OCI-LY1 (cell line): ENCODE measurements at regions not wholly inside any gene's neighbourhood (a gene's known extent, or its start where the extent isn't known, plus 50 kb on each side); places are given as distances from the start of the nearest gene placed in this dataset.
"Not testable (repeated sequence)": the region's sequence is repeated elsewhere in the genome, so short reads cannot be mapped to it uniquely, and the experiment has no call there.

Experiments
- H2AFZ ChIP-seq: fragments of 200-600 bp; sonication (generic), shearing (Covaris generic); 2 replicates; pipeline ENCODE4 v1.6.0; 2014; ENCODE audit warnings: antibody characterized with exemption, mild to moderate bottlenecking, low read length
- H3F3A ChIP-seq: fragments of 200-600 bp; sonication (generic), shearing (Covaris generic); 2 replicates; pipeline ENCODE4 v1.6.0; 2014; ENCODE audit warnings: mild to moderate bottlenecking, antibody characterized with exemption, low read length, moderate library complexity; ENCODE audit not compliant: insufficient read depth
- H3K27ac ChIP-seq: fragments of 200-600 bp; sonication (generic); 2 replicates; pipeline ENCODE4 v1.5.1; 2014; ENCODE audit warnings: low read length, mixed run types, mild to moderate bottlenecking, low read depth; ENCODE audit not compliant: poor library complexity, severe bottlenecking
- H3K27me3 ChIP-seq: fragments of 200-600 bp; sonication (generic); 2 replicates; pipeline ENCODE4 v1.6.0; 2014; ENCODE audit warnings: antibody characterized with exemption, mild to moderate bottlenecking, low read length, moderate library complexity; ENCODE audit not compliant: insufficient read depth
- H3K36me3 ChIP-seq: fragments of 200-600 bp; sonication (generic); 2 replicates; pipeline ENCODE4 v1.6.1; 2014; ENCODE audit warnings: mild to moderate bottlenecking, antibody characterized with exemption, low read length, moderate library complexity, mixed read lengths; ENCODE audit not compliant: insufficient read depth
- H3K4me1 ChIP-seq: fragments of 200-600 bp; sonication (generic); 2 replicates; pipeline ENCODE4 v1.5.1; 2014; ENCODE audit warnings: mild to moderate bottlenecking, low read length, moderate library complexity; ENCODE audit not compliant: insufficient read depth, severe bottlenecking
- H3K4me2 ChIP-seq: fragments of 200-600 bp; sonication (generic), shearing (Covaris generic); 2 replicates; pipeline ENCODE4 v1.6.1; 2014; ENCODE audit warnings: low read length
- H3K4me3 ChIP-seq: fragments of 200-600 bp; sonication (generic); 2 replicates; pipeline ENCODE4 v1.5.1; 2014; ENCODE audit warnings: low read length, low read depth, mild to moderate bottlenecking, mixed read lengths; ENCODE audit not compliant: poor library complexity, severe bottlenecking
- H3K79me2 ChIP-seq: fragments of 200-600 bp; shearing (Covaris generic); 2 replicates; pipeline ENCODE4 v1.6.1; 2016; ENCODE audit warnings: mixed run types, low read length, mixed read lengths; ENCODE audit not compliant: insufficient read depth
- H3K9ac ChIP-seq: fragments of 200-600 bp; sonication (generic), shearing (Covaris generic); 2 replicates; pipeline ENCODE4 v1.6.1; 2014; ENCODE audit warnings: mild to moderate bottlenecking, low read length, mixed read lengths
- H3K9me2 ChIP-seq: fragments of 200-600 bp; sonication (generic), shearing (Covaris generic); 2 replicates; pipeline ENCODE4 v1.6.1; 2014; ENCODE audit warnings: low read depth, mild to moderate bottlenecking, low read length, mixed read lengths
- H3K9me3 ChIP-seq: fragments of 200-600 bp; shearing (Covaris generic); 2 replicates; pipeline ENCODE4 v1.6.1; 2014; ENCODE audit warnings: low read length, mixed read lengths
- H4K20me1 ChIP-seq: fragments of 200-600 bp; sonication (generic), shearing (Covaris generic); 2 replicates; pipeline ENCODE4 v1.6.0; 2016; ENCODE audit warnings: mild to moderate bottlenecking, low read length; ENCODE audit not compliant: insufficient read depth
- EZH2 ChIP-seq: fragments of 200-600 bp; sonication (generic), shearing (Covaris generic); IDR thresholded peaks from 2 replicates; pipeline ENCODE4 v1.8.0; 2017; ENCODE audit warnings: borderline replicate concordance, mixed run types, mild to moderate bottlenecking, antibody characterized with exemption, low read length, moderate library complexity, mixed read lengths
- TF ChIP-seq, protein P1 (sequence below): fragments of 200-600 bp; sonication (generic), shearing (Covaris generic); IDR thresholded peaks from 2 replicates; pipeline ENCODE4 v1.5.1; 2017; ENCODE audit warnings: mild to moderate bottlenecking, antibody characterized with exemption, low read length, moderate library complexity, mixed read lengths

DNA sequence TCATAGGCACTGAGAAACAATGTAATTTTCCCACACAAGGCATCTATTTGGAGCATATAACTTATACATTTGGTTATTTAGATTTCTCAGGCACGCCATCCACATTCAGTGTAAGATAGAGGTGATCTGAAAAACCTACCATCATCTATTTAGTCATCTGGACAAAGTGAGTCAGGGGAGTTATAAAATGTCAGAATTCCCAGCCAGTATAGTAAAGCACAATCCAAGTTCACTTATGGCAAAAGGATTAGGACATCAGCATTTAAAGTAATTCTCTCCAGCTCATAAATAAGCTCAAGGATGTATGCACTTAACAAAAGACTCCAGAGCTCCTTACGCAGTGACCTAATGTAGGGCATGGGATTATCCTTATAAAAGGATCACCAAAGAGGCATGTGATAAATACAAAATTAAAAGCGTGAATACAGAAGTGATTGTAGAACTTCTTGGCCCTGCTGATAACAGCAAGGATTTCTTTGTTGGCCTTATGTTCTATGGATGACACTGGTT is 65.3 kb upstream of the DCLK2 start:
- no peaks in the 10 kb centered on the region for H3K79me2 ChIP-seq
- no peaks in the 10 kb centered on the region for H4K20me1 ChIP-seq
- H3K9me3 ChIP-seq: no peaks in the 10 kb centered on the region
- H3K27me3 ChIP-seq: no peaks in the 10 kb centered on the region
- H3K4me1 ChIP-seq: no peaks in the 10 kb centered on the region
- no peaks in the 10 kb centered on the region for H3K9me2 ChIP-seq
- TF ChIP-seq EZH2: no peak
- TF ChIP-seq, protein P1, sequence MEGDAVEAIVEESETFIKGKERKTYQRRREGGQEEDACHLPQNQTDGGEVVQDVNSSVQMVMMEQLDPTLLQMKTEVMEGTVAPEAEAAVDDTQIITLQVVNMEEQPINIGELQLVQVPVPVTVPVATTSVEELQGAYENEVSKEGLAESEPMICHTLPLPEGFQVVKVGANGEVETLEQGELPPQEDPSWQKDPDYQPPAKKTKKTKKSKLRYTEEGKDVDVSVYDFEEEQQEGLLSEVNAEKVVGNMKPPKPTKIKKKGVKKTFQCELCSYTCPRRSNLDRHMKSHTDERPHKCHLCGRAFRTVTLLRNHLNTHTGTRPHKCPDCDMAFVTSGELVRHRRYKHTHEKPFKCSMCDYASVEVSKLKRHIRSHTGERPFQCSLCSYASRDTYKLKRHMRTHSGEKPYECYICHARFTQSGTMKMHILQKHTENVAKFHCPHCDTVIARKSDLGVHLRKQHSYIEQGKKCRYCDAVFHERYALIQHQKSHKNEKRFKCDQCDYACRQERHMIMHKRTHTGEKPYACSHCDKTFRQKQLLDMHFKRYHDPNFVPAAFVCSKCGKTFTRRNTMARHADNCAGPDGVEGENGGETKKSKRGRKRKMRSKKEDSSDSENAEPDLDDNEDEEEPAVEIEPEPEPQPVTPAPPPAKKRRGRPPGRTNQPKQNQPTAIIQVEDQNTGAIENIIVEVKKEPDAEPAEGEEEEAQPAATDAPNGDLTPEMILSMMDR: no peak
- no peak overlapping the region for H2AFZ ChIP-seq
- H3K36me3 ChIP-seq: no peaks in the 10 kb centered on the region
- no peak overlapping the region for H3K4me2 ChIP-seq
- H3K9ac ChIP-seq: no peak overlapping the region
- no peaks in the 10 kb centered on the region for H3F3A ChIP-seq
- no peak overlapping the region for H3K4me3 ChIP-seq
- no peak overlapping the region for H3K27ac ChIP-seq

DNA sequence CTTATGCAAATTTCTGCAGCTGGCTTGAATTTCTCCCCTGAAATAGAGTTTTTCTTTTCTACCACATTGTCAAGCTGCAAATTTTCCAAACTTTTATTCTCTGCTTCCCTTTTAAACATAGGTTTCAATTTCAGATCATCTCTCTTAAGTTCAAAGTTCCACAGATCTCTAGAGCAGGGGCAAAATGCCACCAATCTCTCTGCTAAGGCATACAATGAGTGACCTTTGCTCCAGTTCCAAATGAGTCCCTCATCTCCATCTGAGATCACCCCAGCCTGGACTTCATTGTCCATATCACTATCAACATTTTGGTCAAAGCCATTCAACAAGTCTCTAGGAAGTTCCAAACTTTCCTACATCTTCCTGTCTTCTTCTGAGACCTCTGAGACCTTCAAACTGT is 62.3 kb upstream of the DCLK2 start:
- H3K9me3 ChIP-seq, H3K27ac ChIP-seq, H3K36me3 ChIP-seq, H3K4me3 ChIP-seq, H3K79me2 ChIP-seq, H3K4me2 ChIP-seq, H3K9ac ChIP-seq, H3K27me3 ChIP-seq, H2AFZ ChIP-seq, H3F3A ChIP-seq, H3K9me2 ChIP-seq, H4K20me1 ChIP-seq, H3K4me1 ChIP-seq: not testable (repeated sequence)

DNA sequence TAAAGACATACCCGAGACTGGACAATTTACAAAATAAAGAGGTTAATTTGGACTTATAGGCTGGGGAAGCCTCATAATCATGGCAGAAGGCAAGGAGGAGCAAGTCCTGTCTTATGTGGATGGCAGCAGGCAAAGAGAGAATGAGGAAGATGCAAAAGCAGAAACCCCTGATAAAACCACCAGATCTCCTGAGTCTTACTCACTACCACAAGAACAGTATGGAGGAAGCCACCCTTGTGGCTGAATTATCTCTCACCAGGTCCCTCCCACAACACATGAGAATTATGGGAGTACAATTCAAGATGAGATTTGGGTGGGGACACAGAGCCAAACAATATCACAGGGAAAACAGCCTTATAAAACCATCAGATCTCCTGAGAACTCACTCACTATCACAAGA is 61.6 kb upstream of the DCLK2 start:
- H3K27me3 ChIP-seq, H3K4me3 ChIP-seq, H3K4me1 ChIP-seq, H3K36me3 ChIP-seq, H3K9ac ChIP-seq, H3K9me3 ChIP-seq, H3K79me2 ChIP-seq, H3K4me2 ChIP-seq, H4K20me1 ChIP-seq, H3F3A ChIP-seq, H3K27ac ChIP-seq, H3K9me2 ChIP-seq, H2AFZ ChIP-seq: not testable (repeated sequence)

DNA sequence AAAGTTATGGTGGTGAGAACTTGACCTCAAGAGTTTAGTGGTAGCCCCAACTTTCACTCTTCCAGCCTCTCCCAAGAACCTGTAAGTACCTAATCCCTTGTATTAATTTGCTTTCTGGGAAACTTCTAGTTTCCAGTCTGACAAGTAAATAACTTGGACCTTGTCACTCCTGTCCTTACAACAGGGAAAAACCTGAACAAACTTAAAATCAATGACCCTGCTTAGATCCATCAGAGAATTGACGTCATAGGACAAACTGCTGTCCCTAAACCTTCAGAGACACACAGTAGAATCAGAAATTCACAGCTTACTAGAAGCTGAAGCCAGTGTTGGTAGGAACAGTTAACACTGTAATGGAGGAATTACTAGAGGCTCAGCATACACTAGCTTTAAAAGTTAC is 60.0 kb upstream of the DCLK2 start:
- H3F3A ChIP-seq: no peaks in the 10 kb centered on the region
- H3K9me2 ChIP-seq: no peaks in the 10 kb centered on the region
- no peak overlapping the region for H3K27ac ChIP-seq
- no peaks in the 10 kb centered on the region for H3K79me2 ChIP-seq
- H3K9me3 ChIP-seq: no peaks in the 10 kb centered on the region
- H3K27me3 ChIP-seq: no peaks in the 10 kb centered on the region
- no peaks in the 10 kb centered on the region for H4K20me1 ChIP-seq
- H3K4me3 ChIP-seq: no peak overlapping the region
- no peak overlapping the region for H2AFZ ChIP-seq
- H3K9ac ChIP-seq: no peak overlapping the region
- H3K4me2 ChIP-seq: no peak overlapping the region
- no peaks in the 10 kb centered on the region for H3K36me3 ChIP-seq
- no peak for TF ChIP-seq EZH2
- TF ChIP-seq, protein P1: no peak
- H3K4me1 ChIP-seq: no peaks in the 10 kb centered on the region
